KMS-11 (cell line): ENCODE measurements at regions not wholly inside any gene's neighbourhood (a gene's known extent, or its start where the extent isn't known, plus 50 kb on each side); places are given as distances from the start of the nearest gene placed in this dataset.

Experiments
- H2AFZ ChIP-seq: fragments of 200-600 bp; sonication (generic); 2 replicates; pipeline ENCODE4 v1.6.1; 2016; ENCODE audit warnings: antibody characterized with exemption, mixed run types, low read depth
- H3K27ac ChIP-seq: fragments of 200-600 bp; sonication (generic); 2 replicates; pipeline ENCODE4 v1.6.1; 2016; ENCODE audit warnings: mild to moderate bottlenecking, mixed run types
- H3K27me3 ChIP-seq: fragments of 200-600 bp; sonication (generic); 2 replicates; pipeline ENCODE4 v1.6.1; 2017; ENCODE audit warnings: mild to moderate bottlenecking, low read depth, mixed run types, moderate library complexity; ENCODE audit not compliant: insufficient read depth
- H3K36me3 ChIP-seq: fragments of 200-600 bp; sonication (generic); 2 replicates; pipeline ENCODE4 v1.6.1; 2017; ENCODE audit warnings: mild to moderate bottlenecking, mixed run types; ENCODE audit not compliant: insufficient read depth
- H3K4me1 ChIP-seq: fragments of 200-600 bp; sonication (generic); 2 replicates; pipeline ENCODE4 v1.6.1; 2016; ENCODE audit warnings: mild to moderate bottlenecking, low read depth, mixed run types; ENCODE audit not compliant: poor library complexity, severe bottlenecking
- H3K4me2 ChIP-seq: fragments of 200-600 bp; sonication (generic); 2 replicates; pipeline ENCODE4 v1.7.0; 2016; ENCODE audit warnings: mild to moderate bottlenecking, mixed run types
- H3K4me3 ChIP-seq: fragments of 200-600 bp; sonication (generic); IDR thresholded peaks from 2 replicates; pipeline ENCODE4 v1.6.1; 2017; ENCODE audit warnings: low read depth, low read length, mixed read lengths; ENCODE audit not compliant: insufficient read depth
- H3K79me2 ChIP-seq: fragments of 200-600 bp; sonication (generic); 2 replicates; pipeline ENCODE4 v1.6.1; 2016; ENCODE audit warnings: low read depth, mixed run types; ENCODE audit not compliant: insufficient read depth
- H3K9ac ChIP-seq: fragments of 200-600 bp; sonication (generic); 2 replicates; pipeline ENCODE4 v1.6.1; 2016; ENCODE audit warnings: mild to moderate bottlenecking, mixed run types
- H4K20me1 ChIP-seq: fragments of 200-600 bp; sonication (generic); 2 replicates; pipeline ENCODE4 v1.6.1; 2016; ENCODE audit warnings: mild to moderate bottlenecking, mixed run types; ENCODE audit not compliant: insufficient read depth
- TF ChIP-seq, protein P1 (sequence below): fragments of 200-600 bp; sonication (generic); conservative IDR thresholded peaks from 2 replicates; pipeline ENCODE4 v1.6.1; 2017; ENCODE audit warnings: low read depth, mild to moderate bottlenecking, antibody characterized with exemption, low read length, moderate library complexity, mixed read lengths

DNA sequence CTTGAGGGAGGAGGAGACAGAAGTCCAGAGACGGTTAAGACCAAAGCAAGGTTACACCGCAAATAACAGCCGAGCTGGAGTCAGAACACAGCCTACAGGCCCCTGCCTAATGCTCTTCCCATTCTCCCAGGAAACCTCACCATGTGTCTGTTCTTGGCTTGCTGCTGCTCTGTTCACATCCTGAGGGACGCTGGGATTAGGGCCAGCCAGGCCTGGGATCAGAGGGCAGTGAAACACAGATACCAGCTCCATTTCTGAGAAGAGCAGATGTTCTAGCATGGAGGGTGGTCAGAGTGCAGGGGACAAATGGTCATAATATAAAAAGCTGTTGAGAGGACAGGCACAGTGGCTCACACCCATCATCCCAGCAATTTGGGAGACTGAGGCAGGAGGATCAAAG, 124.8 kb upstream of the LARP1 start:
- H3K4me2 ChIP-seq, result no peak overlapping the region
- H3K36me3 ChIP-seq, result no peaks in the 10 kb centered on the region
- H3K27me3 ChIP-seq, result no peaks in the 10 kb centered on the region
- TF ChIP-seq, protein P1, sequence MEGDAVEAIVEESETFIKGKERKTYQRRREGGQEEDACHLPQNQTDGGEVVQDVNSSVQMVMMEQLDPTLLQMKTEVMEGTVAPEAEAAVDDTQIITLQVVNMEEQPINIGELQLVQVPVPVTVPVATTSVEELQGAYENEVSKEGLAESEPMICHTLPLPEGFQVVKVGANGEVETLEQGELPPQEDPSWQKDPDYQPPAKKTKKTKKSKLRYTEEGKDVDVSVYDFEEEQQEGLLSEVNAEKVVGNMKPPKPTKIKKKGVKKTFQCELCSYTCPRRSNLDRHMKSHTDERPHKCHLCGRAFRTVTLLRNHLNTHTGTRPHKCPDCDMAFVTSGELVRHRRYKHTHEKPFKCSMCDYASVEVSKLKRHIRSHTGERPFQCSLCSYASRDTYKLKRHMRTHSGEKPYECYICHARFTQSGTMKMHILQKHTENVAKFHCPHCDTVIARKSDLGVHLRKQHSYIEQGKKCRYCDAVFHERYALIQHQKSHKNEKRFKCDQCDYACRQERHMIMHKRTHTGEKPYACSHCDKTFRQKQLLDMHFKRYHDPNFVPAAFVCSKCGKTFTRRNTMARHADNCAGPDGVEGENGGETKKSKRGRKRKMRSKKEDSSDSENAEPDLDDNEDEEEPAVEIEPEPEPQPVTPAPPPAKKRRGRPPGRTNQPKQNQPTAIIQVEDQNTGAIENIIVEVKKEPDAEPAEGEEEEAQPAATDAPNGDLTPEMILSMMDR, result no peak
- H3K9ac ChIP-seq, result no peak overlapping the region
- H3K4me3 ChIP-seq, result no peak overlapping the region
- no peak overlapping the region for H3K27ac ChIP-seq
- H2AFZ ChIP-seq, result no peak overlapping the region
- no peaks in the 10 kb centered on the region for H4K20me1 ChIP-seq
- H3K79me2 ChIP-seq, result no peaks in the 10 kb centered on the region
- H3K4me1 ChIP-seq, result no peaks in the 10 kb centered on the region

- Histone ChIP-seq H3K36me3 (no peaks in the 10 kb centered on the region), H3K4me3 (no peak overlapping the region), H3K27me3 (no peaks in the 10 kb centered on the region), H3K27ac (no peak overlapping the region), H3K4me1 (no peaks in the 10 kb centered on the region), H2AFZ (no peak overlapping the region), H3K9ac (no peak overlapping the region), H3K4me2 (no peak overlapping the region), H3K79me2 (no peaks in the 10 kb centered on the region), H4K20me1 (no peaks in the 10 kb centered on the region)
- TF ChIP-seq, protein P1, result no peak
These were observed 126.5 kb upstream of the LARP1 start for GRCh38 chr5:154628685-154629084.

- Histone ChIP-seq H3K4me1 (no peaks in the 10 kb centered on the region), H3K36me3 (no peaks in the 10 kb centered on the region), H3K9ac (no peak overlapping the region), H3K27ac (no peak overlapping the region), H3K79me2 (no peaks in the 10 kb centered on the region), H4K20me1 (no peaks in the 10 kb centered on the region), H2AFZ (no peak overlapping the region), H3K4me2 (no peak overlapping the region), H3K27me3 (no peaks in the 10 kb centered on the region), H3K4me3 (no peak overlapping the region)
- TF ChIP-seq, protein P1, result no peak
These were observed 127.2 kb upstream of the LARP1 start for GRCh38 chr5:154627698-154628678.

GRCh38 chr5:154626876-154627557, 128.2 kb upstream of the LARP1 start:
- Histone ChIP-seq H3K27me3 (no peaks in the 10 kb centered on the region), H3K9ac (no peak overlapping the region), H3K4me1 (no peaks in the 10 kb centered on the region), H3K4me3 (no peak overlapping the region), H3K79me2 (no peaks in the 10 kb centered on the region), H3K4me2 (no peak overlapping the region), H2AFZ (no peak overlapping the region), H4K20me1 (no peaks in the 10 kb centered on the region), H3K36me3 (no peaks in the 10 kb centered on the region), H3K27ac (no peak overlapping the region)
- TF ChIP-seq, protein P1, result no peak
